ENCODE measurements at regions not wholly inside any gene's neighbourhood (a gene's known extent, or its start where the extent isn't known, plus 50 kb on each side); places are given as distances from the start of the nearest gene placed in this dataset.
A peak's percentile ranks its signal among the peaks of the same experiment; 100 is the strongest.
"Not testable (repeated sequence)": the region's sequence is repeated elsewhere in the genome, so short reads cannot be mapped to it uniquely, and the experiment has no call there.

DNA sequence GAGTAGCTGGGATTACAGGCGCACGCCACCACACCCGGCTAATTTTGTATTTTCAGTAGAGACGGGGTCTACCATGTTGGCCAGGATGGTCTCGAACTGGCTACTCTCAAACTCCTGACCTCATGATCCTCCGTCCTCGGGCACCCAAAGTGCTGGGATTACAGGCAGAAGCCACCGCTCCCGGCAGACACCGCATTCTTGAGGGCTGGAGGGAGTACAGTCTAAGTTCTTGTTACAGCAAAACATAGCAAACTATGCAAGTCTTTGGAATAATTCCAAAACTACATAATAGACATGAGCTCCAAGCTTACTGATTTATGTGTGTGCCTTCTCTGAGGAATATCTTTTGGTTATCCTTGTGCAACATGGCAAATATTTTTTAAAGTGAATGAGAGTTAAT, 299.1 kb upstream of the ZNF658 start:
- DNase-seq (ENCODE audit: low spot score) = not testable (repeated sequence)

DNA sequence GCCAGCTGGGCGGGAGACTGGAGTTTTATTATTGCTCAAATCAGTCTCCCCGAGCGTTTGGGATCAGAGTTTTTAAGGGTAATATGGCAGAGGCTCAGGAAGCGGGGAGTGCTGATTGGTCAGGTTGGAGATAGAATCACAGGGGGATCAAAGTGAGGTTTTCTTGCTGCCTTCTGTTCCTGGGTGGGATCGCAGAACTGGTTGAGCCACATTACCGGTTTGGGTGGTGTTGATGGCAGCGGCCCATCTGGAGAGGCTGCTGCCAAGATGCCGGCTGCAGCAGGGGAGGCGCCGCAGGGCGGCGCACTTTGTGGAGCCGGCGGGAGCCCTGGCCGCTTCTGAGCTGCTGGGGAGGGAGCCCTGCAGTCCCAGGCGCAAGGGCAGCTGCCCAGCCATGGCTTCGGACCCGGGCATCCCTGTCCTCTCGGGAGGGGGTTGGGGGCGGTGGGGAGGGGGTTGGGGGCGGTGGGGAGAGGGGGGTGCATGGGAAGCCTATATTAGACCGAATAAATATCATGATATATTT, 268.9 kb upstream of the ZNF658 start:
- DNase-seq (ENCODE audit: low spot score) = not testable (repeated sequence)

DNA sequence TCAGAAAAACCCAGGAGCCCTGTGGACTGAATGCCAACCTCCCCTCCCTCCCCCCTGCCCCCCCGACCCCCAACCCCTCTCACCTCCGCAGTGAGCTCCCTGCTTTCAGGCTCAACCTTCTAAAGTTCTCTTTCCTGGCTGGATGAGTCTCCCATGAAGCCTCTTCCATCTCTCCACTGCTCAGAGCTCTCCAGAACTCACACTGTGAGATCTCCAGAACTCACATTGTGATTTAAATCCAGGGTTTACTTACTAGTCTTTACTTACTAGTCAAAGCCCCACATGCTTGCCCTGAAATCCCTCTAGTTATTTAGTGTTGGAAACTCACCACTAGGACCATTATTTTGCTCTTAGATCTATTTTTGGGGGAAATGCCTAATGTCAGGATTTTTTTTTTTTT, 252.8 kb upstream of the ZNF658 start:
- not testable (repeated sequence) for DNase-seq (ENCODE audit: low spot score)

DNA sequence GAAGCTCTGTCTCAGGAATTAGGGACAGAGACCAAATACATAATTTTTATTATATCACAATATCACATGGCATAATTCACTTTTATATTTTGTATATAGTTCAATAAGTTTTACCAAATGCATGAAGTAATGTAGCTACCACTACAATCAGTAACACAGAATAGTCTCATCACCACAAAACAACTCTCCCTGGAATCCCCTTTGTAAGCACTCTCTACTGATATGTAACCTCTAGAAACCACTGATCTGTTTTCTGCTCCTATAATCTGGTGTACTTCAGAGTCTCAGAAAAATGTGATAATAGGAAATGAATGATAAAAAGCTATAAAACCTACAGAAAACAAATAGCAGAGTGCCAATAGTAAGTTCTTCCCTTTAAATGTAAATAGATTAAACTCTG, 210.3 kb upstream of the ZNF658 start:
- not testable (repeated sequence) for DNase-seq (ENCODE audit: low spot score)

DNA sequence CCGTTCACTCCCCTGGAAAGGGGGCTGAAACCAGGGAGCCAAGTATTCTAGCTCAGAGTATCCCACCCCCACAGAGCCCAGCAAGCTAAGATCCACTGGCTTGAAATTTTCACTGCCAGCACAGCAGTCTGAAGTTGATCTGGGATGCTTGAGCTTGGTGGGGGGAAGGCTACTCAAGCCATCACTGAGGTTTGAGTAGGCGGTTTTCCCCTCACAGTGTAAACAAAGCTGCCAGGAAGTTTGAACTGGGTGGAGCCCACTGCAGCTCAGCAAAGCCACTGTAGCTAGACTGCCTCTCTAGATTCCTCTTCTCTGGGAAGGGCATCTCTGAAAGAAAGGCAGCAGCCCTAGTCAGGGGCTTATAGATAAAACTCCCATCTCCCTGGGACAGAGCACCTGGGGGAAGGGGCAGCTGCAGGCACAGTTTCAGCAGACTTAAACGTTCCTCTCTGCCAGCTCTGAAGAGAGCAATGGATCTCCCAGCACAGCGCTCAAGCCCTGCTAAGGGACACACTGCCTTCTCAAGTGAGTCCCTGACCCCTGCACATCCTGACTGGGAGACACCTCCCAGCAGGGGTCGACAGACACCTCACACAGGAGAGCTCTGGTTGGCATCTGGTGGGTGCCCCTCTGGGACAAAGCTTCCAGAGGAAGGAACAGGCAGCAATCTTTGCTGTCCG, 204.8 kb upstream of the ZNF658 start:
- not testable (repeated sequence) for DNase-seq (ENCODE audit: low spot score)

DNA sequence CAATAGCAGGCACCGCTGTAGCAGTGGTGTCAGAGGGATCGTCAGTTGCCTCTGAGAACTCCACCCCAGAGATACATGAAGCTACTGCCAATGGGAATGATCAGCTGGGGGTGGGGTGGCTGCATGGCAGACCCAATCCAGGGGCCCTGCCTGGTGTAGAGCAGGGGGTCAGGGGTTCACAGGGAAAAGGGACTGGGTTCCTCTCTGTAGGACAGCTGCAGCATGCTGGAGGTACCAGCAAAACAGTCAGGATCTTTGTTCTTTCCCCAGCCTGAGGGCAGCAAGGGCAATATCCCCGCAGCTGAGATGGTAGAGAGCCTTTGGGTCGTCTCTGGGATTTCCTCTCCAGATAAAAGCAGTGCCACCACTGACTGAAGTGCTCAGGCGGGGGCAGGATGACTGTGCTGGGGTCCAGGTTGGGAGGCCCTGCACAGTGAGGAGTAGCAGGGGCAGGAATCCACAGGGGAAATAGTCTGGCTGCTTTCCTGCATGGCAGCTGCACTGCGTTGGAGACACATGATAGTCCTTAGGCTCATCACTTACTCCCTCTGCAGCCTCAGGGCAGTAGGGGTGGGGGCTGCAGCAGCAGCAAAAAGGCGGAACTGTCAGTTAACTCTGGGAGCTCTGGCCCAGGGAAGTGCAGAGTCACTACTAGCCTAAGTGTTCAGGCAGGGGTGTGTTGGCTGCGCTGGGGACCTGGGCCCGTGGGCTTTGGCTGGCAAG, 203.0 kb upstream of the ZNF658 start:
- DNase-seq (ENCODE audit: low spot score) = not testable (repeated sequence)

DNA sequence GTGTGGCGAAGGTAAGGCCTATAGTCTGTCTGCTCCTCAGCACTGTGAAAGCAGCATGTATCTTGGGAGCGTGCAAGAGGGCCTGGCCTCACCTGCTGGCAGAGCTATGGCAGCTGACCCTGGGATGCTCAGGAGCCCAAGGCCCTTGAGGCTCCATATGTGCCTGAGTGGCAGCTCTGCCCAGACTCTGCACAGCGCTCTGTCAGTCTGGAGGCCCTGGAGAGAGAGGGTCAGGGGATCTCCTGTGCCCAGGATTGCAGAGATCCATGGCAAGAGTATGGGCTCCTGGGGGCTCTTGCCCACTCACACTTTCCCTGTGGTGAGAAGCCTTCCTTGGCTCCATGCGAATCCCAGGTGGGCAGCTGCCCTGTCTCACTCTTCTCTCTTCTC, 202.5 kb upstream of the ZNF658 start:
- DNase-seq (ENCODE audit: low spot score) = not testable (repeated sequence)

DNA sequence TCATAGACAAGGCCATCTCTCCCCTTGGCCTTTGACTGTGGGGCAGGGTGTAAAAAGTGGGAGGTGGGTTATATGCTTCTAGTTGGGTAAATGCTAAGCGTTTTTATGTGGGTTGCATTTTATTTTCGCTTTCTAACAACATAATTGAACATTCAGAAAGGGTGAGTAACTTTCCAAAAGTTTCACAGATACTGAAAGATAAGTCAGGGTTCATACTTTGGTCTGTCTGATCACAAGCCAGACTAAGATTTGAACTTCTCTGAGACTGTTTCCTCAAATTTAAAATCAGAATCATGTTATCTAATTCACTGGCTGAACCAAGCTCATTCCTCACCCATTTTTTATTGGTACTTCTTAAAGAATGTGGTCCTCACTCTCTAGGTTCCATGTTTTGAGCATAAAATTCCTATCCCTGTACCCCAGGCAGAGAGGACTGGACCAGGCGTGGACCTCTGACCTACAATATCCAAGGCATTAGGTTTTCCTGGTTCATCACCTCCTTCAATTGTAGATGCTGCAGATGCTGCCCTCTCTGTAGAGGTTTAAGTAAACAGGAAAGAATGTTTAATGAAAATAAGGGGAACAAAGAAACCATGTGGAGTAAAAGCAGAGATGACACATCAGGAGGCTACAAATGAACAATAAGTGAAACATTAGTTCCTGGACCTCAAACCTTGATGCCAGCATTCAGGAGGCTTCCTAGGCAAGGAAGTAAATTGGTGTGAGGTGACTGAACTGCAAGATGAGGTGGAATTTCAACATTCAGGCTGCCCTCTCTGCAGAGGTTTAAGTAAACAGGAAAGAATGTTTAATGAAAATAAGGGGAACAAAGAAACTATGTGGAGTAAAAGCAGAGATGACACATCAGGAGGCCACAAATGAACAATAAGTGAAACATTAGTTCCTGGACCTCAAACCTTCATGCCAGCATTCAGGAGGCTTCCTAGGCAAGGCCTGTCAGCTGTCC, 198.8 kb upstream of the ZNF658 start:
- DNase-seq (ENCODE audit: low spot score) = not testable (repeated sequence)

DNA sequence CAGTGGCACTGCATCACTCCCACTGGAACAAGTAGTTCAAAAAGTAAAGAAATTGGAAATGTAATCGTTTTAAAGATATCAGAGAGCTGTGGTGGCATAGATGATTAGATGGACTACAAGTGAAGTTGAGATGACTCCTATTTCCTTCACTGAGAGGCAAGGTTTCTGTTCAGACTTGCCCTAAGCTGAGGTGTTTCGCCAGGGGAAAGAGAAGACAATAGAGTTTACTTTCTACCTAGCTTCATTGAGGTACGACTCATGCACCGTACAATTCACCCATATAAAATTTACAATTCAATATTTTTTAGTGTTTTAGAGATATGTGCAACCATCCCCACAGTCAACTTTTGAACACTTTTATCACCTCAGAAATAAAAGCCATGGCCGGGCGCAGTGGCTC, 189.0 kb upstream of the ZNF658 start:
- DNase-seq (ENCODE audit: low spot score) = not testable (repeated sequence)

DNA sequence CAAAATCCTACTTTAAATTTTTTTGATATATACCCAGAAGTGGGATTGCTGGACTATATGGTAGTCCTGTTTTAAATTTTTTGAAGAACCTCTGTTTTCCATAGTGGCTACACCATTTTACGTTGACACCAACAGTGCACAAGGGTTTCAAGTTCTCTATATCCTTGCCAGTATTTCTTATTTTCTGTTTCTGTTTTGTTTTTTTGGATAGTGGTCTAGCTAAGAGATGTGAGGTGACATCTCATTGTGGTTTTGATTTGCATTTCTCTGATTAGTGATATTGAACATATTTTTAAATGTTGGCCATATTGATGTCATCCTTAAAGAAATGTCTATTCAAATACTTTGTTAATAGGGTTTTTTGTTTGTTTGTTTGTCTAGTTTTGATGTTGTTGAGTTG, 187.7 kb upstream of the ZNF658 start:
- DNase-seq (ENCODE audit: low spot score) = not testable (repeated sequence)

DNA sequence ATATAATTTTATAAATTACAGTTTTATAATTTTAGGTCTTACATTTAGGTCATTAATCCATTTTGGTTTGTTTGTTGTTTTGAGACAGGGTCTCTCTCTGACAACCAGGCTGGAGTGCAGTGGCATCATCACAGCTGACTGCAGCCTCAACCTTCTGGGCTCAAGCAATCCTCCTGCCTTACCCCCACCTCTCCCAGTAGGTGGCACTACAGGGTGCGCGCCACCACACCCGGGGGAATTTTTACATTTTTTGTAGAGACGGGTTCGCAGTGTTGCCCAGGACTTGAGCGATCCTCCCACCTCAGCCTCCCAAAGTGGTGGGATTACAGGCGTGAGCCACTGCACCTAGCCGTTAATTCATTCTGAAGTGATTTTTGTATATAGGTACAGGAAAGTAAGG, 187.0 kb upstream of the ZNF658 start:
- not testable (repeated sequence) for DNase-seq (ENCODE audit: low spot score)

DNA sequence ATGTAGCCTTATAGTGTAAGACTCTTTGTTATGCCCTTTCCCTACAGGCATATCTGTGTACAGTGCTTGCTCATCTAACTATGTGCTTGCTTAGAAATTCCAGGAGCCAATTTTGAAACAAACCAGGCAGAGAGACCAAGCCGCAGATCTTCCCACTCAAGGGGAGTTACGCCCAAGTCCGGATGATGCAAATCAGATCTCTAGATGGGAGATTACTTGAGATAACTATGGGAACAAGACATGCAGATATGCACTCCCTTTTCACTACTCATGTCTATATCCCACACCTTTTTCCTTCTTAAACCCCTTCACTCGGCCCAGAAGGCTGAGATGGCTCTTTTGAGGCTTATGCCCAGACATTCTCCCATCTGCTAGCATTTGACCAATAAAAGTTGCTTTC, 179.7 kb upstream of the ZNF658 start:
- not testable (repeated sequence) for DNase-seq (ENCODE audit: low spot score)

DNA sequence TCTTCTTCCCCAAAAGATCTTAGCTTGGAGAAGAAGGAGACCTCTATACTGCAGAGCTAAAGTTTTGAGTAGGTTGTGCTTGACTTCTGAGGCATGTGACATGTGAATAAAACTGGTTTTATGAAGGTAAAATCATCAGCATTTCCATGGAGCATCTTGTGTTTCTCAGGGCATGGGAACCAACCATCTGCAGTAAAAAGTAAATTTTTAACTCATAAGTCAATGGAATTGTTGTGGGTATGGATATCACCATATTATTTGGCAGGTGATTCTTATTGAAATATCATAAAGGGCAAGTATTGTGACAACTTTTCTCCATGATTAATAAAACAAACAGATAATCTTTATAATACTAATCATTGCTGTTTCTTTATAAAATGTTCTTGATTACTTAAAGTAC, 173.0 kb upstream of the ZNF658 start:
- not testable (repeated sequence) for DNase-seq (ENCODE audit: low spot score)

DNA sequence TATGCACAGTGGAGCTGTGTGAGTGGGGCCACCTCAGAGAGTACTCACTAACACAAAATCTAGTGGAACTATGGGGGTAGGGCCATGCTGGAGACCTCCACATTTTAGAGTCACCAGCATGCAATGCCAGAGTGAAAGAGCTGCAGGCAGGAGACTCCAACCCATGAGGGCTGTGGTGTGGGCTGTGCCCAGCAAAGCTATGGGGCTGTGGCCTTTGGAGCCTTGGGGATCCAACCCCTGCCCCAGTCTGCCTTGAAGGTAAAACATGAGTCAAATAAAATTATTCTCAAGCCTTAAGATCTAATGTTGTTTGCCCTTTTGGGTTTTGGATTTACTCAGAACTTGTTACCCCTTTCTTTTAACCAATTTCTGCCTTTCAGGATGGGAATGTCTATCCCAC, 163.8 kb upstream of the ZNF658 start:
- peak; percentile 60 for DNase-seq (ENCODE audit: low spot score)

DNA sequence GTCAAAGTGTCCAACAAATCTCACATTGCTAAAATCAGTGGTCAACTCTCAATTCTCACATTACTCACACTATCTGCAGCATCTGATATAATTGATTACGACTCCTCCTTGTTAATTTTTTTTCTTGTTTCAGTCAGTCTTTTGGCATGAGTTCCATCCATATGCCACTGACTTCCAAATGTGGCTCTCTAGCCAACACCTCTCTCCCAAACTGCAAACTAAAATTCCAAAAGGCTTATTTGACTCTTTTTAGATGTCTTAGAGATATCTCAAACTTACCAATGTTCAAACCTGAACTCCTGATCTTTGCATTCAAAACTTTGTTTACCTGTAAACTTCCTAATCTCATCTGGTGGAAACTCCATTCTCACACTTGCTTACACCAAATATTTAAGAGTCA, 162.1 kb upstream of the ZNF658 start:
- not testable (repeated sequence) for DNase-seq (ENCODE audit: low spot score)

DNA sequence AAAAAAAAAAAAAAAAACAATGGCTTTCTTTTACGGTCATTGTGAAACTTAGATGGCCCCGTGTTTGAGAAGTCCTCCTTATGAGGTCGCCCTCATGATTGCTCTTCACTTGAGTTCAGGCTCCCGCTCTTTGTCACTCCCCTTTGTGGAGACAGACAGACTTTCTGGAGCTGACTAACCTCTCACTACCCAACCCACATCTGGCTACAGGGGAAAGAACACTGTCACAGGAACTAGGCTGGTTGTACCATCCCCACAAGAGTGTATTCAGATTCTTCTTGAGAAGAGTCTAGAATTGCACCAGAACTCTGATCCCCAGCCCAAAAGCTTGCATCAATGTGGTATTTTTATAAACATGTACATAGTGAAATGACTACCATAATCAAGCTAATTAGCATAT, 160.4 kb upstream of the ZNF658 start:
- DNase-seq (ENCODE audit: low spot score) = not testable (repeated sequence)

DNA sequence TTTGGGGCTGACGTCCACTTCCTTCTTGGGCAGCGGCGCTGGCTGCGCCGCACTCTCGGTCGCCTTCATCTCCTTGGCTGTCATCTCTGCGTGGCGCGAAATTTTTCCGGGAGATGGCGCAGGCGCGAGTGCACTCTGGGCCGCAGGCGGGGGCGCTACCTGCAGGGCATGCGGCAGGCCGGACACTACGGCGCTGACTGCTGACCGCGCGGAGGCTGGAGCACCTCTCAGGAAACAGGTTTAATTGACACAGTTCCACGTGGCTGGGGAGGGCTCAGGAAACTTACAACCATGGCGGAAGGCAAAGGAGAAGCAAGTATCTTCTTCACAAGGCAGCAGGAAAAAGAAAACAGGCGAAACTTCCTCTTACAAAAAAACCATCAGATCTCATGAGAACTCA, 154.7 kb upstream of the ZNF658 start:
- DNase-seq (ENCODE audit: low spot score) = not testable (repeated sequence)

DNA sequence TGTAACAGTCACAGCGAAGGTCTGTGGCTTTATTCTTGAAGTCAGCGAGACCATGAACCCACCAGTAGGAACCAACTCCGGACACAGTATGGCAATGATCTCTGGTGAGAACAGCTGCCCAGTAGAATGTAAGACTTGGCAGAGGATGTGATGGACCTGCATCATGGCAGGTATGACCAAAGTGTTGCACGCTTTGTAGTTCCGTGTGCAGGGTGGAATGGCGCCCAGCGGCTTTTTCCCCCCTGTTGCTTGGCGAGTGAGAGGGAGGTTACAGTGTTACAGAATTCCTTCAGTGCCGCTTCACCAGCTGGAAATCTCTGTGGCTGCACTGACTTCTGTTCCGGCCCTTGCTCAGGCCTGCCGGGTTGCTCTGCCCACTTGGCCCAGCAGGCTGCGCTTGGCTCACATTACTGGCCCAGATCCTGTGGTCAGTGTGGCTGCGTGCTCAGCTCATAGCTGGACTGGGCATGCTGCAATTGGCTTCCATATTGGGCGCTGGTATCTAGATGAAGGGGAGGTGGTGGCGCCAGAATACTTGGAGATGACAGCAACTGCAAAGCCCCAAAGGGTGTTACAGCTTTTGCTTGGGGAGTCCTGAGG, 148.1 kb upstream of the ZNF658 start:
- DNase-seq (ENCODE audit: low spot score) = not testable (repeated sequence)

DNA sequence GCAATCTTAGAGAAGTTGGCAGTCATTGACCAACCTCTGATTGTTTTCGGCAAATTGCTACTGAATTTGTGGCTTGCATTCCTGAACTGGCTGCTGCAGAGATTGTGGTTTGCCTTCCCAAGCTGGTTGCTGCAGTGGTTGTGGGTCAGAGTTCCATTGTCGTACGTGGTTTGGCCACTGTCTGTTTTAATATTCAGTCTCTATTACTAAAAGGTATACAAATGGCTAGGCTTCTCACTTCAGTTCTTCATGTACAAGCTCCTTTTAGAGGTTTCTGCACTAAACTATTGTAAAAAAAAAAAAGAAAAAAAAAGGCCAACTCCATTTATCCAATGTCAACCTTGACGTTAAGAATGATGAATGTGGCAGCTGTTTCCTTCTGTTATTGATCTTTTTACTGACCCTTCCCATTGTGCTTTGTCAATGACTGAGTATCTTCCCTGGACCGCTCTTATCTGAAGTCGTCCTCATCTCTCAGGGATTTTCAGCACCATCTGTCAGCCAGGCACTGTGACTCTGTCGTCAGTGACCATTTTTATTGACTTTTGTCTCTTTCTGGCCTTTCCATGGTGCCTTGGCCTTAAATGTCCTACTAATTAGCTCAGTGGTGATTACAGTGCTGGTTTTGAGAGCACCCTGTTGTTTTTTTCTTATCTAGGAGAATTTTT, 140.6 kb upstream of the ZNF658 start:
- DNase-seq (ENCODE audit: low spot score) = not testable (repeated sequence)

DNA sequence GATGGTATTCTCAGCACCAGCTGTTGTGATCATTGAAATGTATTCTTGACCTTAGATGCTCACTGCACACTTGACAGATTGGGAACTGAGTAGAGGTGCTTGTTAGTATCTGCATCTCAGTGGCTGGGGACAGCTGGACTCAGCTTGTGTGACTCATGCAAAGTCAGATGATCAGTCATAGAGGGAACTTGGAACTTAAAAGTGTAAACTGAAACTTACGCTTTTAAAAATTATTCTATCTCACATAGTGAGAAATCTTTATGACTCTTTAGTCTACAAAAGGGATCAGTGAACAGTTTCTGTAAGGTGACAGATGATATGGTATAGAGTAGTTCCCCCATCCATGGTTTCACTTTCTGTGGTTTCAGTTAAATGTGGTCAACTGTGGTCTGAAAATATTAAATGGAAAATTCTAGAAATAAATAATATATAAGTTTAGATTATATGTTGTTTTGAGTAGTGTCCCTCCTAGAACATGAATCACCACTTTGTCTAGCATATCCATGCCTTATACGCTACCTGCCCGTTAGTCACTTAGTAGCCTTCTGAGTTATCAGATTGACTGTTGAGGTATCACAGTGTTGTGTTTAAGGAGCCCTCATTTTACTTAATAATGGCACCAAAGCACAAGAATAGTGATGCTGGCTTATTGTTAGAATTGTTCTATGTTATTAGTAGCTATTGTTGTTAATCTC, 135.6 kb upstream of the ZNF658 start:
- not testable (repeated sequence) for DNase-seq (ENCODE audit: low spot score)

Data from mesenteric fat pad (tissue), 1 donor.